Right lung (tissue), 2 donors: ENCODE measurements at regions not wholly inside any gene's neighbourhood (a gene's known extent, or its start where the extent isn't known, plus 50 kb on each side); places are given as distances from the start of the nearest gene placed in this dataset.

Experiments used
- DNase-seq, 2 donors: peaks; one replicate each; pipeline ENCODE4 v3.0.0-alpha.2; 2013

DNA sequence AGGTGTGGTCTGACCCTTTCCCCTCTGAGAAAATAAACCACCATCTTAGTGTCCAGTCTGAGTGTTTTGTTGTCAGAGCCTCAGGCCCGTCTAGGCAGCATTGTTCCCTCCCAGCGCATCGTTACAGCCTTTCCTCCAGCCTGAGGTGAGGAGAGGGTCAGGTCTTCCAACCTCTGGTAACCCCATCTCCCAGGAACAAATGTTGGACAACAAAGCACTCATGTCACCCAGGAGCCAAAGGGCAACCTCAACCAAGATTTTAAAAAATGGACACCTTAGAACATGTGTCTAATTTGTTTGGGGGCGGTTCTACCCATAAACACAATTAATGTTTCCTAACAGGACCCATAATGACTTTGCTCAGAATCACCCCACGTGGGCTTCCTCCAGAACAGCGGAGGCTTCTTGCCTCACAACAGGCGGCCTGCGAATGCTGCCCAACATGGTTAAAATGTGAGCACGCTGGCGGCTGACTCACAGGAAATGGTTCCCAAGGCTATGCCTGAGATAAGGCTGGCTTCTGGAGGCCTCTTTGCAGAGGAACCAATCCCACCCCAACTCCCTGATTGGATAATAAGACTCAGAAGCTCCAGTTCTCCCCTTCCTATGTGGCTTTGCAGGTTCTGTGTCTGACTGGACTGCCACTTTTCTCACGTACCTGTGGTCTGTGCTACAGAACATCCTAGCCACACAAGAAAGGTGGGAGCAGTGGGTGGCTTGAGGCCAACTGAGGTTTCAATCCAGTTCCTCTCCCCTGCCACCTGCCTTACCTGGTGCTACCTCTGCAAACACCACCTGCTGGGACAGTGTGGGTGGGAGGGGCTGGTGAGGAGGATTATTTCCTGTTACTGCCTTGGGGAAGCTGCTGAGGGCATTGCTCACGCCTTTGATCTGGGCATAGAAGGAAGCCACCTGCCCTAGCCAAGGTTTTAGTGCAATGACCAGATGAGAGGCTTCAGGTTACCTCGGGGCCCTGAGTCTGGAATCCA is 108.8 kb downstream of the B3GNT2 start:
- no peak for DNase-seq

DNA sequence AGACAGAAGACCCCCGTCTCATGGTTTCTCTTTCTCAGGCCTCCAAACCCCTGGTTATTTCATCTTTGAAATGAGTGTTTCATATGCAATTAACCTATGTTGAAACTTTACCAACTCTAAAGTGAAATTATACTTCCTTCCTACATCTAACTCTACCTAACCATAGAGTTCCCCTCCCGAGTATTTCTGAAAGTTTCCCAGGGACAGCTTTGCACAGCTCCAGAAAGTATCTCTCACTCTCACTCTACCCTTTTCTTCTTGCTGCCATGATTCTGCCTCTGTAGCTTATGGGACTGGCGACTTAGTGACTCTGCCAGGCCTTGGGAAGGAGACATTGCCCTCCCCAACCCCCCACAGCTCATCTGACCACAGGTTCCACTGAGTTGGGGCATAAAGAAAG is 107.9 kb downstream of the B3GNT2 start:
- no peak for DNase-seq

DNA sequence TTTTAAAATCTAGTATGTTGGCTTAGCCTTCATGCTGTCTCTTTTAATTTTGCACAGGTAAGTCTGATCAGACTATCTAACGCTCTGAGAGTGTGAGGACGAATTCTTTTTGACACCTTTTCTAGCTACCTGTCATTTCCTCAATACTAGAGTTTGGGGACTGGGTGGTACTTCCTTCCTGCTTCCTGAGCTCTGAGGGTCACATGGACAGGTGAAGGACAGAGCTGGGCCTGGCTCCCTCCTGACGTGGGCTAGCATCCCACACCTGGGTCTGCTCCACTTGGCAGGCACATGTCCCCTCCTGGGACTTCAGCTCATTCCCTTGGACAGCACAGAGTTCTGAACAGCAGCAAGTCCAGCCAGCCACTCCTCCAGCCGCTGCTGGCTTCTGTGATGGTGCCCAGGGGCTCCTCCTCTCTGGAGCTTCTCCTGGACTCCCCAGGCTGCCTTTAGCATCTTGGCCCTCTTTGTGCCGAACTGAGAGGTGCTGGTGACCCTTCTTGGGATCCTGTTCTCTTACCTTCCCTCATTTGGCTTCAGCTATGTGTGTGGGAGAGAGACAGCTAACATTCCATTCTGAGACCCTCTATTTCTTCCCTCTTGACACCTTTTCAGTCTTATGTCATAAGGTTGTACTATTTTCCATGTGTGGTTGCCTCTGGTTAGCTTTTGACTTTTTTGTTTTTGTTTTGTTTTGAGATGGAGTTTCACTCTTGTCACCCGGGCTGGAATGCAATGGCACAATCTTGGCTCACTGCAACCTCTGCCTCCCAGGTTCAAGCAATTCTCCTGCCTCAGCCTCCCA is 106.9 kb downstream of the B3GNT2 start:
- no peak for DNase-seq

DNA sequence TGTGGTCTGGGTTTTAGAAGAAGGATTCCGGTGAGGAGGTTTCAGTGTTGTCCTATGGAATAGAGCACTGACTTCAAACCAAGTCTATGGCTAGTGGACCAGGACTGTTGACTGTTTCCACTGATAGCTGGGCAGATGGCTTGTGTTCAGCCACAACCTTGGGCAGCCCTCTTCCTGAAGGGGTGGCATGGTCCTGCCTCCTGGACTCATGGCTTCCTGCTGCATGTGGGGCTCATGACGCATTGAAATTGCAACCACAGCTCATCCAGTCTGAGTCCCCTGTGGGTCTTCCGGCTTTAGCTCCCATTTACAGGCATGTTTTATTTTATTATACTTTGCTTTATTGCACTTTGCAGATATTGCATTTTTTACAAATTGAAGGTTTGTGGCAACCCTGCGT is 105.0 kb downstream of the B3GNT2 start:
- DNase-seq, result no peak

DNA sequence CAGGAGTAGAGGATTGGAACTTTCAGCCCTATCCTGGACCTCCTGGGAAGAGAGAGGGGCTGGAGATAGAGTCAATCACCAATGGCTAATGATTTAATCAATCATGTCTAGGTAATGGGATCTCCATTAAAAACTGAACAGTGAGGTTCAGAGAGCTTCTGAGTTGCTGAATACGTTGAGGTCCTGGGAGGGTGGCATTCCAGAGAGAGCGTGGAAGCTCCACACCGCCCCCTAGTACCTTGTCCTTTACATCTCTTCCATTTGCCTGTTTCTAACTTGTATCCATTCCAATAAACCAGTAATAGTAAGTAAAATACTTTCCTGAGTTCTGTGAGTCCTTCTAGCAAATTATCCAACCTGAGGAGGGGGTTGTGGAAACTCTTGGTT is 101.7 kb downstream of the B3GNT2 start:
- DNase-seq, result no peak

DNA sequence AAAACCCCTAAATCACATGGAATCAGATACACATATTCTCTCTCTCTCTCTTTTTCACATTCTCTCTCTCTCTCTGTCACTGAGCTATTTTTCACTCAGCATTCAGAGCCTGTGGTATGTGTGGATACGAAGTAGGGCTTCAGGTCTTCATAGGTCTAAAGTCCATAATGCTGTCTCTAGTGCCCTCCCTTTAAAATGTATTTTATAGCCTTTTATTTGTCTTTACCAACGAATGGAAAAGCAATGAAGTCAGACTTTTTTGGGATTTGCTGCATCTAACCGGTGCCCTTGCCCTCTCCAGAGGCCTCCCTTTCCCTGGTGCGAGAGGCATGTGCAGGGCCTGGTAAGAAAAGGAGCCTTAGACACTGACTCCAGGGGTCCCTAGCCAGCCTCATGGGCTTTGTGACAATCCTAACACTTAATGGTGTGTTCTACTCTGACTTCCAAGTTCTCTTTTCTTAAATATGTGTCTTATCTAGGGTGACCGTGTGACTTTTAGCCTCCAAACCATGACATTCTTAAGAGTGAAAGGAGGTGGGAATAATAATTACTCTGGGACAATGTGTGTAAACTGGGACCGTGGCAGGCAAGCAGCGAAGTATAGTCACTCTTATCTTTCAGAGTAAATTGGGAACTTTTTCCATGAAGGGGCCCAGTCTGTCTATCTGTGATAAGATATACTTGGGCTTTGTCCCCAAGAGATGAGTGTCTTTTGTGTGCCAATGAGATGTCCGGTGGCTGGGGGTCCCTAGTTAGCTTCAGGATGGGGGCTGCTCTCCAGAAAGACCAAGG is 101.1 kb downstream of the B3GNT2 start:
- no peak for DNase-seq

DNA sequence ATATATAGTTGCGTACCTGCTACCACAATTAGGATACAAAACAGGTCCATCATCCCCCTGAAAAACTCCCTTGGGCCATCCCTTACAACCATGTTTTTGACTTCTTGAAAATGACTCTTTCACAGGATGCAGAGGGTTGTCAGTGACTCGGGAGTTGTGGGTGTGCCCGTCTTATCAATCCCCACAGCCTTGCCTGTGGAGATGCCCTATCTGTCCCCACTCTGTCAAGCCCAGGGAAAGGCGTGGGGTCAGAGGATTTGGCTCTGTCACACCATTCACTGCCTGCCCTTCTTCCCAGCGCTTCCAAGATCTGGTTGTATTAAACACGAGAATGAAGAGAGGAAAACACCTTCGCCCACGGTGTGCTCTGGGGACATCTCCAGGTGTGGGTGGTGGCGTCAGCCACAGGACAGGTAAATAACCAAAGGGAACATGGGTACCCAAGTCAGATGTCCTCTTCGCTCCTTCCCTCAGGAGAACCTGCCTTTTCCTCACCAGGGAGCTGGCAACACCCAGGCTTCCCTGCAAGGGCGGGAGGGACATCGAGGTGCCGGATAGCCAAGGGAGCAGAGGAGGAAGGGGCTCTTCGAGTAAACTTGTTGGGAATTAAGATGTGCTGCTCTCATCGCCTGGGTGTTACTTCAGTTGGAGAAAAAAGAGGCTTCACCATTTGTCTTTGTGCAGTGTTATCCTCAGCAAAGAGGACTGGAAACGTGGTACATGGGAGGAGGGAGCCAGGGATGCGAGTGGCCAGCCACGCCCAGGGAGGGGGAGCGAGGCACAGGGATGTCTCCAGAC is 100.3 kb downstream of the B3GNT2 start:
- no peak for DNase-seq

DNA sequence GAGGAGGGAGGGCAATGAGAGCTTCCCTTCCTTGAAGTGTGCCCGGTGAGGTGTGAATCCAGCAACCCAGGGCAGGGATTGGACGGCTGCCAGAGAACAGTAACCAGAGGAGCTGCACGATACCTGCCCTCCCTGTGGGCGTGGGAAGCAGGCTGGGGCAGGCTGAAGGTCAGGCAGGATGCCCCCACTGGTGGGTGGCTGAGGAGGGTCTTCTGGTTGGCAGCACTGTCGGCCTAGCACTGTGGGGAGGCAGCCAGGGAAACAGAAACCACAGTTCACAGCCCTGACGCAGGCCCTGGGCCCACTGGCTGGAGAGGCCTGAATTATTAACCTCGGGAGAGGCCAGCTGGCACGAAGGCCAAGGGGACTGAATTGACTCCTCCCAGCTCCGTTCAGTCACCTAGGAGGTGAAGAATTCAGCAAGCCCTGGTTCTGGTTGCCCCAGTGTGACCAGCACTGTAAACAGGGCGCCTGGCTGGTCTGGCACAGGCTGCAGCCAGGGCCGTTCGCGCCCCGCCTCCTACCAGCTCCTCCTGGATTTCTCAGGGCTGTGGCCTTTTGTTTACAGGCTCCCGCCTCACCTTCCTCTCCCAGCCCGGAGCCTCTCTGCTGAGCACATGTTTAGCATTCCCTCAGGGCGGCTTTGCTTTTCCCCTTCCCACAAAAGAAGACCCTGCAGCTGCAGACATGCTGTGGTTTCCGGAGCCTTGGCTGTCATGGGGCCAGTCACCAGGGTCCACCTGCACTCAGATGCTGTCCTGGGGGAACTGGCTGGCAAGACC is 97.8 kb downstream of the B3GNT2 start:
- DNase-seq, result no peak

DNA sequence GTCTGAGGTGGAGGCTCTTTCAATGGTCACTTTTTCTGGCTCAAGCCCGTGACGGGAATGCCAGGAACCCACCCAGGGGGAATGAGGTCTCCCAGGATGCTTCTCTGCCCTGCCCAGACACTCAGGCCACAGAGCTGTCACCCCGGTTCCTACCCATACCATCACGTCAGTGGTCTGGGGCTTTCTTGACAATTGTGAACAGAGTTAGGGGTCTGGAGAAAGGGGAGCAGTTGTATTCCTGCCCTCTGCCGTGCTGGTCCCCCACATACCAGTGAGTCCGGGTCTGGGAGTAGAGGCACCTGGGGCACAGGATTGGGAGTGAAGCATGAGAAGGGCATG is 97.2 kb downstream of the B3GNT2 start:
- no peak for DNase-seq

DNA sequence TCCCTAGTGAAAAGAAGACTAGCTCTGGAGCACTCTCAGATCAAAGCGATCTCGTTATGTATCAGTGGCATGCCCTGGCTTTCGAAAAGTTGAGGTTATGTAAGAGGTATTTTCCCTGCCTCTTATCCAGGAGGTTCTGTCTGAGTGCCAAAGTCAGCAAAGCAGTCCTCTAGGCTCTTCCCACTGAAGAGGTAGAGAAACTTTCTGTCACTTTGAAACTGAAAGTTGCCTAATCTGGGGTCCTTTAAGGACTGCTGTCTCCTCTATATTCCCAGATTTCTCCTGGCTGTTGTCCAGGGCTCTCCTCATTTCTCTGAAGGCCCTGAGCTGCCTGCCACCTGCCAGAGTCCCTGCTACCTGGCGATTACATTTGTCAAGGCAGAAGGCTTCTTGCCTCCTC is 96.3 kb downstream of the B3GNT2 start:
- peak; percentile 49 to 59 for DNase-seq

DNA sequence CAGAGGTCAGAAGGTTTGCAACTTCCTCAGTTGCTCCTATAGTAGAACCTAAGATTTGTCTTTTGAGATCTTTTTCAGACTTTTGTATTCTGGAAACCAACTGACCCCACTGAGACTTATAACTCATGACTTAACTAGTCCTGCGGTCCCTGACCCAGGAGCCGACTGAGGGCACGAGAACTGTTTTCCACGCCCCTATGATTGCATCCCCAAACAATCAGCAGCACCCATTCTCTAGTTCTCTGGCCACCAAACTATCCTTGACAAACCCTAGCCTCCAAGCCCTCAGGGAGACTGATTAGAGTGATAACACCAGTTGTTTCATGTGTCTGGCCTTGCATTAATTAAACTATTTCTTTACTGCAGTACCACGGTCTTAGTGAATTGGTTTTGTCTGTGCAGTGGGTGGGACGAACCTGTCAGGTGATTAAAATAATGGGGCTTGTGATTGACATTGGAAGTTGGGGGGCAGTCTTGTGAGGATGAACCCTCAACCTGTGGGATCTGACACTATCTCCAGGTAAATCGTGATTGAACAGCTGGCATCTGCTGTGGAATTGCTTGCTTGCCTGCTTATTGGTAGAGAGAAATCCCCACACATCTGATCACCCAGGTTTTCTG is 95.7 kb downstream of the B3GNT2 start:
- DNase-seq, result no peak

DNA sequence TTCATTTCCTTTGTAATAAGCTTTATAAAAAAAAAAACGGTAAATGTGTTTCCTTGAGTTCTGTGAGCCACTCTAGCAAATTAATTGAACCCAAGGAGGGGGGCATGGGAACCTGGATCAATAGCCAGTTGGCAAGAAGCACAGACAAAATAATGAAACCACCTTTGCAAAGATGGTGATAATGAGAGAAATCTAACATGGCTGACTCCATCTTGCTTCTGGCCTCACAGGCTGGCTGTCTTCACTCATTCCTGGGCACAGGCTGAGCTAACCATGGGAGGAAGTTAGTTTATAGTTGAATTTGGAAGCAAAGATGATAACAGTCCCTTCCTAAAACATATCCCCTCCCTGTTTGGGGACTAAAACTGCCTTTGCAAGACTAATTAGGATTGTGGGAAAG is 95.1 kb downstream of the B3GNT2 start:
- DNase-seq, result no peak

DNA sequence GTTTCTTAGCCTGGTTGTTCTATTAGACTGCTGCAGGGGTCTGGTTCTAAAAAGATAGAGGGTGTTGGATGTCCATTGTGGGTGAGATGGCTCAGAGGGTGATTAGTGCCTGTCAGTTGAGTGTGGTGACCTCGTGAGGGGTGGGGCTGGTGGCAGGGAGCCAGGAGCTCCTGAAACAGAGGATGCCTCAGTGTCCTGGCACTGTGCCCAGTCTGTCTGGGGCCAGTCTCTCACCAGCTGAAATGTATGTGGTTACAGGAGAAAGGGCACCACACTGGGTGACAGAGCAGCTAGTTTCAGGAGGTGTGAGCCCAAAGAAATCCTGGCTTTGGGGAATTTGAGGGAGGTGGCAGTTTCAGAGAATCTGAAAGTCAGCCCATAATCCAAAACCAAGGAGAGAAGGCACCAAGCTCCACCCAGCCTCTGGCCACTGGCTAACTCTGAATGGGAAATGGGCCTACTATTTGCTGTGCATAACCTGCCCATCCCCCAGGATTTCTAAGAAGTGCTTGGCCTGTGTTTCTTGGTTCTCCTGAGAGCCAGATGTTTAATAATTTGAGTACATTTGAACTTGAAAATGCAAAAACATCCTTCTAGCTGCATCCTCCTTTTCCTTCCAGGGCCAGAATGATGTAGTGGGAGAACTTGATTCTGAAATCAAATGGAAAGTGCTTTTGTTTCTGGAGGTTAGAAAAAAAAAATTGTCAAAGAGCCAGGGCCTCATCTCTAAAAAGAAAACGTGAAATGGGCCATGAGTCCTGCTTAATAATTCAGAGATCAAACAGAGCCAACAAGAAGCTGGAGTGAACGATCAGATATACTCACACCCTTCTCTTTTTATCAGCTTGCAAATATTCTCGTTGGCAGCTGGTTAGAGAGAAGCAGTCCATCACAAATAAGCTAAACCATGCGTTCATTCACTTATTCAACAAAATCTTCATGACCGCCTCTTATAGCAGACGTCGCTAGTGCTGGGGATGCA is 92.3 kb downstream of the B3GNT2 start:
- no peak for DNase-seq

DNA sequence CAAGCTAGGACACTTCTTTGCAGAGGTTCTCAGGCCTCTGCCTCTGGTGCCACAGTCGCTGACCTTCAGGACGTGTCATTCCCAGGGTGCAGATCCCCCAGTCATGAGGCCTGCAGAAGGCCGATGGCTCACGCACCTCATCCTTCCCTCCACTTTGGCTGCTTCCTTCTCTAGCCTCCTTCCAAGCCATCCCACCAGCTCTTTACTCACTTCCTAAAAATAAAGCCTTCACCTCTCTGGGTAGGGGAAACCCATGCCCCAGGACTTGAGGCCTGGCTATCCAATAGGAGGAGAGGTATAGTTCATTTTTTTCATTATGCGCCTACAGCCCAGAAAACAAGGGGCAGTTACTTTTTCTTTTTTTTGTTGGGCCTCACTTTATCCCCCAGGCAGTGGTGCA is 91.4 kb downstream of the B3GNT2 start:
- DNase-seq, result no peak

DNA sequence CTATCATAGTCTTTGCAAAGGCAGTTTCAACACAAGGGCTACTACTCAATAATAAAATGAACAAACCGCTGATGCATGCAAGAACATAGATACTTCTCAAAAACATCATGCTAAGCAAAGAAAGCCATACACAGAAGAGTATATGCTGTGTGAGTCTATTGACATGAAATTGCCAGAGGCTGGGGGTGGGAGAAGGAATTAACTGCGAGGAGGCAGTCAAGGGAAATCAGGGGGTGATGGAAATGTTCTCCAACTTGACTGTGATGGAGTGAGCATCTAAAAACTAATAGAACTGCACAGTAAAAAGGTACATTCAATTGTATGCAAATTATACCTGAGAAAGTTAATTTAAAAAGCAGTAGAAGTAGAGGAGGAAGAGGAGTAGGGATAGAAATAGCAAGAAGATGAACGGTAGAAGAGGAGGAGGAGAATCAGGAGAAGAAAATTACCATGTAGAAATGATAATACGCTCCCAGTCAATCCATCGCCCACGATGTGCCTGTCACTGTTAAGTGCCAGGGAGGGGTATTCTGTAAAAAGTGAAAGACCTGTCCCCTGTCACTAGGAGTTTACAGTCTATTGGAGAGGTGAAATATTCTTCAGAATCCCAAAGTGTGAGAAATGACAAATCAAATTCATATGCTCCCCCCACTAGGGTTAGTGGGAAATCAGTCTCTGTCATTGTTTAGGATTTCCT is 90.3 kb downstream of the B3GNT2 start:
- no peak for DNase-seq

DNA sequence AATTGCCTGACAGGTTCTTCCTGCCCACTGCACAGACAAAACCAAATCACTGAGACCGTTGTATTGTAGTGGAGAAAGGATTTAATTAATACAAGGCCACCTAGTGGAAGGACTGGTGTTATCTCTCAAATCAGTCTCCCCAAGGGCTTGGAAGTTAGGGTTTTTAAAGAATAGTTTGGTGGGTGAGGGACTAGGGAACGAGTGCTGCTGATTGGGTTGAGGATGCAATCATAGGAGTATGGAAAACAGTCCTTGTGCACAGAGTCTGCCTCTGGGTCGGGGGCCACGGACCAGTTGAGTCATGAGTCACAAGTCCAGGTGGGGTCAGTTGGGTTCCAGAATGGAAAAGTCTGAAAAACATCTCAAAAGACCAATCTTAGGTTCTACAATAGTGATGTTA is 89.1 kb downstream of the B3GNT2 start:
- DNase-seq, result no peak

DNA sequence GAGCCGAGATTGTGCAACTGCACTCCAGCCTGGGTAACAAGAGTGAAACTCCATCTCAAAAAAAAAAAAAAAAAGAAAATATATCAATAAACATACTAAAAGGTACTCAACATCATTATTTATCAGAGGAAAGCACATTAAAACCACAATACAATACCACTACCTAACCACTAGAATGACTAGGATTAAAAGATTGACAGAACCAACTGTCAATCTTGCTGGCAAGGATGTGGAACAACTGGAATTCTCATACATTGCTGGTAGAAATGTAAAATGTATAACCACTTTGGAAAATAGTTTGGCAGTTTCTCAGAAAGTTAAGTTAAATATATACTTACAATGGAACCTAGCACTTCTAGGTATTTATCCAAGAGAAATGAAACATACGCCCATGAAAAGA is 88.6 kb downstream of the B3GNT2 start:
- DNase-seq, result no peak

DNA sequence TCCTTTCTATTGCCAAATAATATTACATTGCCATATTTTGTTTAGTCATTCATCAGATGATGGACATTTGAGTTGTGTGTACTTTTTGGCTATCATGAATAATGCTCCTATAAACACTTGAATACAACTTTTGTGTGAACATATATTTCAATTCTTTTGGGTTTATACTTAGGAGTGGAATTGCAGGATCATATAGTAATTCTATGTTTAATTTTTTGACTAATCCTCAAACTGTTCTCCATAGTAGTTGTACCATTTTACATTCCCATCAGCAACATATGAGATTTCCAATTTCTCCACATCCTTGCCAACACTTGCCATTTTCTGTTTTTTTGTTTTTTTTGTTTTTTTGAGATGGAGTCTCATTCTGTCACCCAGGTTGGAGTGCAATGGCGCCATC is 87.2 kb downstream of the B3GNT2 start:
- no peak for DNase-seq
